K562 (cell line): ENCODE measurements at regions not wholly inside any gene's neighbourhood (a gene's known extent, or its start where the extent isn't known, plus 50 kb on each side); places are given as distances from the start of the nearest gene placed in this dataset.

Experiments used
- ATAC-seq: fragments of 200-7000 bp; cut with Tn5 transposase; 3 replicates; pipeline ENCODE4 v1.9.1; 2020; ENCODE audit warnings: moderate library complexity
- BruUV-seq: library from RNA; stranded (reverse); fragments of 400-500 nt; replicated peaks from 2 replicates; lab custom pipeline; 2021; lab: Mats Ljungman, UMichigan
- CTCF ChIA-PET: fragments of 300-600 bp; formaldehyde crosslinking; extraction: SDS; loops from one replicate; lab custom pipeline; 2021; ENCODE audit warnings: low intra/inter-chr PET ratio; lab: Yijun Ruan, JAX
- POLR2A ChIA-PET: fragments of 300-600, 350-650 bp; sonication (Branson Sonifier 250); formaldehyde crosslinking; extraction: SDS; loops from one replicate; lab custom pipeline; 2021; ENCODE audit warnings: antibody characterized with exemption, inconsistent platforms; lab: Yijun Ruan, JAX
- DNase-seq, 4 experiments: peaks; one replicate each; pipeline versions ENCODE4 v3.0.0 to v3.0.0-alpha.2; 2011 to 2018; ENCODE audit warnings: low spot score in 3 of 4, mixed read lengths in 3 of 4; ENCODE audit errors: extremely low read depth in 1 of 4
- FAIRE-seq: peaks from 2 replicates; lab custom pipeline; 2011; peaks lifted over from hg19 to GRCh38; lab: Jason Lieb, UNC
- H2AFZ ChIP-seq: 2 replicates; pipeline ENCODE4 v1.6.0; 2011; ENCODE audit warnings: low read depth, low read length, control low read depth, inconsistent platforms
- H3K27ac ChIP-seq: fragments of 200-600 bp; 3 replicates; pipeline ENCODE4 v1.8.0; 2011; ENCODE audit warnings: low read depth, mild to moderate bottlenecking, control low read depth, inconsistent platforms, low read length, moderate library complexity, mixed read lengths; ENCODE audit errors: extremely low read depth
- H3K27me3 ChIP-seq, 2 experiments: fragments of 300-600 bp in 1 of 2; 2 replicates in 1 of 2; 3 replicates in 1 of 2; pipeline versions ENCODE4 v1.6.0 to v1.8.0; 2011; ENCODE audit warnings: inconsistent platforms in 2 of 2, low read length in 2 of 2, mild to moderate bottlenecking in 1 of 2, mixed read lengths in 1 of 2, moderate library complexity in 1 of 2; ENCODE audit not compliant: control insufficient read depth in 2 of 2, insufficient read depth in 2 of 2
- H3K36me3 ChIP-seq: fragments of 300-600 bp; 3 replicates; pipeline ENCODE4 v1.8.0; 2011; ENCODE audit warnings: mild to moderate bottlenecking, low read length, inconsistent platforms; ENCODE audit not compliant: control insufficient read depth, insufficient read depth
- H3K4me1 ChIP-seq, 2 experiments: fragments of 200-600 bp in 1 of 2; replicated peaks in 1 of 2; 2 replicates in 1 of 2; 3 replicates in 1 of 2; pipeline versions ENCODE4 v1.5.1 to v1.8.0; 2011; ENCODE audit warnings: inconsistent platforms in 2 of 2, low read length in 2 of 2, mild to moderate bottlenecking in 1 of 2, mixed read lengths in 1 of 2, moderate library complexity in 1 of 2; ENCODE audit not compliant: control insufficient read depth in 2 of 2, insufficient read depth in 2 of 2
- H3K4me2 ChIP-seq: 2 replicates; pipeline ENCODE4 v1.6.1; 2011; ENCODE audit warnings: low read length, control low read depth, inconsistent platforms, mixed read lengths; ENCODE audit not compliant: insufficient read depth
- H3K4me3 ChIP-seq: fragments of 200-600 bp; sonication (generic), shearing (Covaris generic); 2 replicates; pipeline ENCODE4 v1.5.1; 2016; ENCODE audit warnings: control low read depth, inconsistent platforms
- H3K79me2 ChIP-seq: fragments of 200-600 bp; 3 replicates; pipeline ENCODE4 v1.8.0; 2011; ENCODE audit warnings: low read length, inconsistent platforms; ENCODE audit not compliant: control insufficient read depth, insufficient read depth
- H3K9ac ChIP-seq, 2 experiments: 2 replicates each; pipeline versions ENCODE4 v1.6.0 to v1.6.1; 2011; ENCODE audit warnings: low read depth in 2 of 2, low read length in 2 of 2, control low read depth in 1 of 2, inconsistent platforms in 1 of 2, mild to moderate bottlenecking in 1 of 2, mixed read lengths in 1 of 2; ENCODE audit not compliant: insufficient read depth in 1 of 2
- H3K9me1 ChIP-seq: one replicate; pipeline ENCODE4 v1.6.0; 2011; ENCODE audit warnings: inconsistent platforms, mild to moderate bottlenecking, low read length, moderate library complexity; ENCODE audit not compliant: control insufficient read depth, insufficient read depth
- H3K9me3 ChIP-seq: replicated peaks from 2 replicates; pipeline ENCODE4 v1.5.1; 2011; ENCODE audit warnings: low read depth, low read length, inconsistent platforms; ENCODE audit not compliant: control insufficient read depth, insufficient read depth
- H4K20me1 ChIP-seq: replicated peaks from 2 replicates; pipeline ENCODE4 v1.6.1; 2011; ENCODE audit warnings: low read length, inconsistent platforms, mixed read lengths; ENCODE audit not compliant: control insufficient read depth, insufficient read depth
- GTF3C2 ChIP-seq: IDR thresholded peaks from 3 replicates; pipeline ENCODE4 v1.6.1; 2011; ENCODE audit warnings: borderline replicate concordance, mild to moderate bottlenecking, moderate library complexity; ENCODE audit not compliant: insufficient read length; ENCODE audit errors: extremely low read depth
- HDAC8 ChIP-seq: fragments of 450-650 bp; IDR thresholded peaks from 2 replicates; pipeline ENCODE4 v1.6.1; 2016; ENCODE audit warnings: mild to moderate bottlenecking, missing genetic modification characterization, moderate library complexity, missing compliant biosample characterization
- POLR2AphosphoS5 ChIP-seq: IDR thresholded peaks from 2 replicates; pipeline ENCODE4 v1.6.1; 2011; ENCODE audit warnings: mild to moderate bottlenecking, low read depth, low read length, moderate library complexity; ENCODE audit not compliant: control insufficient read depth, insufficient read depth
- RBM25 ChIP-seq: fragments of 200-400 bp; formaldehyde crosslinking; IDR thresholded peaks from 2 replicates; pipeline ENCODE4 v1.6.1; 2018; ENCODE audit warnings: low read length, low read depth, moderate library complexity; ENCODE audit not compliant: severe bottlenecking
- TAF7 ChIP-seq: fragments of 450-650 bp; IDR thresholded peaks from 2 replicates; pipeline ENCODE4 v1.6.1; 2016; ENCODE audit warnings: missing genetic modification characterization, missing compliant biosample characterization
- TAL1 ChIP-seq: fragments of 450-650 bp; IDR thresholded peaks from 2 replicates; pipeline ENCODE4 v1.6.1; 2016; ENCODE audit warnings: mild to moderate bottlenecking
- TFAM ChIP-seq: fragments of 250-450 bp; sonication (Bioruptor Pico); conservative IDR thresholded peaks from 2 replicates; pipeline ENCODE4 v1.5.0; 2021; ENCODE audit warnings: mild to moderate bottlenecking, moderate library complexity
- THRAP3 ChIP-seq: fragments of 450-650 bp; IDR thresholded peaks from 2 replicates; pipeline ENCODE4 v1.6.1; 2016; ENCODE audit warnings: mild to moderate bottlenecking, inconsistent platforms, borderline replicate concordance
- USF2 ChIP-seq: sonication (generic); formaldehyde crosslinking; IDR thresholded peaks from 2 replicates; pipeline ENCODE4 v1.5.0; 2020; ENCODE audit warnings: missing genetic modification reagents
- ZNF121 ChIP-seq: sonication (generic); formaldehyde crosslinking; conservative IDR thresholded peaks from 2 replicates; pipeline ENCODE4 v1.8.0; 2022; ENCODE audit warnings: missing genetic modification reagents
- ZNF174 ChIP-seq: fragments of 250-450 bp; sonication (Bioruptor Pico); IDR thresholded peaks from 2 replicates; pipeline ENCODE4 v1.4.0; 2020; ENCODE audit warnings: mild to moderate bottlenecking
- ZNF197 ChIP-seq: fragments of 200-800 bp; sonication (Bioruptor generic); IDR thresholded peaks from 2 replicates; pipeline ENCODE4 v1.6.1; 2016; ENCODE audit warnings: low read depth, missing genetic modification characterization, missing compliant biosample characterization
- ZNF239 ChIP-seq: fragments of 250-450 bp; sonication (Bioruptor Pico); IDR thresholded peaks from 2 replicates; pipeline ENCODE4 v1.4.0; 2020; ENCODE audit warnings: mild to moderate bottlenecking
- ZNF444 ChIP-seq: fragments of 250-450 bp; sonication (Bioruptor Pico); IDR thresholded peaks from 2 replicates; pipeline ENCODE4 v1.4.0; 2020; ENCODE audit warnings: mild to moderate bottlenecking, moderate library complexity
- ZNF586 ChIP-seq: fragments of 450-650 bp; formaldehyde crosslinking; conservative IDR thresholded peaks from 2 replicates; pipeline ENCODE4 v1.4.0; 2020; ENCODE audit warnings: mild to moderate bottlenecking, moderate library complexity
- ZNF76 ChIP-seq: fragments of 250-450 bp; sonication (Bioruptor Pico); IDR thresholded peaks from 2 replicates; pipeline ENCODE4 v1.4.0; 2020; ENCODE audit warnings: mild to moderate bottlenecking, moderate library complexity, borderline replicate concordance
- WGBS: fragments of 100-300 bp; shearing (Covaris generic); methylation state at CpG from one replicate; pipeline ENCODE4 v1.1.6; 2016; ENCODE audit warnings: low coverage, mixed read lengths; ENCODE audit not compliant: insufficient coverage; ENCODE audit errors: missing lambda C conversion rate; 5-methylcytosine and 5-hydroxymethylcytosine counted together
- in situ Hi-C: fragments of 300-500 bp; cut with MboI; formaldehyde crosslinking; loops from 4 replicates; pipeline ENCODE4 v1.15.0; 2018; ENCODE audit warnings: inconsistent platforms, mixed read lengths
- intact Hi-C: fragments of 100-400 bp; cut with micrococcal nuclease; formaldehyde crosslinking; loops from 2 replicates; pipeline ENCODE4 v1.14.2; 2022
- TF ChIP-seq, protein P1 (sequence below): fragments of 250-450 bp; sonication (Bioruptor Pico); IDR thresholded peaks from 2 replicates; pipeline ENCODE4 v1.8.0; 2022; ENCODE audit warnings: moderate library complexity, mild to moderate bottlenecking, inconsistent platforms

- DNase-seq (no peak), ATAC-seq (no peak), FAIRE-seq (no peak)
- Histone ChIP-seq H3K36me3 (no peaks in the 10 kb centered on the region), H3K9ac (no peak overlapping the region), H3K9me1 (no peaks in the 10 kb centered on the region), H4K20me1 (no peaks in the 10 kb centered on the region), H3K4me2 (no peak overlapping the region), H3K27me3 (no peaks in the 10 kb centered on the region), H3K9me3 (no peaks in the 10 kb centered on the region), H3K27ac (no peak overlapping the region), H2AFZ (no peak overlapping the region), H3K4me3 (no peak overlapping the region), H3K79me2 (no peaks in the 10 kb centered on the region), H3K4me1 (no peaks in the 10 kb centered on the region)
- whole genome bisulfite sequencing, result 0% methylated on average over 4 of the region's 4 CpGs
- TF ChIP-seq GTF3C2 (no peak), ZNF239 (CRISPR knock-in tag) (no peak), TAL1 (no peak), ZNF121 (CRISPR knock-in tag) (no peak), TAF7 (tag) (no peak), RBM25 (no peak), ZNF586 (CRISPR knock-in tag) (no peak), POLR2AphosphoS5 (no peak), ZNF174 (CRISPR knock-in tag) (no peak), USF2 (CRISPR knock-in tag) (no peak), TFAM (CRISPR knock-in tag) (no peak), ZNF444 (CRISPR knock-in tag) (no peak), THRAP3 (no peak), ZNF76 (CRISPR knock-in tag) (no peak), ZNF197 (no peak), HDAC8 (no peak)
- TF ChIP-seq, protein P1, sequence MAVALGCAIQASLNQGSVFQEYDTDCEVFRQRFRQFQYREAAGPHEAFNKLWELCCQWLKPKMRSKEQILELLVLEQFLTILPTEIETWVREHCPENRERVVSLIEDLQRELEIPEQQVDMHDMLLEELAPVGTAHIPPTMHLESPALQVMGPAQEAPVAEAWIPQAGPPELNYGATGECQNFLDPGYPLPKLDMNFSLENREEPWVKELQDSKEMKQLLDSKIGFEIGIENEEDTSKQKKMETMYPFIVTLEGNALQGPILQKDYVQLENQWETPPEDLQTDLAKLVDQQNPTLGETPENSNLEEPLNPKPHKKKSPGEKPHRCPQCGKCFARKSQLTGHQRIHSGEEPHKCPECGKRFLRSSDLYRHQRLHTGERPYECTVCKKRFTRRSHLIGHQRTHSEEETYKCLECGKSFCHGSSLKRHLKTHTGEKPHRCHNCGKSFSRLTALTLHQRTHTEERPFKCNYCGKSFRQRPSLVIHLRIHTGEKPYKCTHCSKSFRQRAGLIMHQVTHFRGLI, result no peak
- in situ Hi-C loops (no loop called here), intact Hi-C loops (no loop called here)
- BruUV-seq, result no TSS peak
- ChIA-PET POLR2A (no interaction called here), CTCF (interaction anchor here (0.7 kb wide), 1 partner anchor 160 kb away, joined by 3 read pairs; no protein-coding TSS in a partner anchor)
Observed at GRCh38 chr11:90274362-90274761, 51.5 kb upstream of the CHORDC1 start.
